GM12892 (cell line): ENCODE measurements at regions not wholly inside any gene's neighbourhood (a gene's known extent, or its start where the extent isn't known, plus 50 kb on each side); places are given as distances from the start of the nearest gene placed in this dataset.

Source experiments
- POLR2A ChIP-seq: IDR thresholded peaks from 2 replicates; pipeline ENCODE4 v1.6.1; 2011; ENCODE audit warnings: low read depth, low read length, control low read depth
- POLR2AphosphoS5 ChIP-seq: IDR thresholded peaks from 2 replicates; pipeline ENCODE4 v1.6.1; 2011; ENCODE audit warnings: low read depth, low read length, control low read depth
- TAF1 ChIP-seq: IDR thresholded peaks from 2 replicates; pipeline ENCODE4 v1.6.1; 2011; ENCODE audit warnings: low read depth, mild to moderate bottlenecking, control low read depth, low read length, borderline replicate concordance

DNA sequence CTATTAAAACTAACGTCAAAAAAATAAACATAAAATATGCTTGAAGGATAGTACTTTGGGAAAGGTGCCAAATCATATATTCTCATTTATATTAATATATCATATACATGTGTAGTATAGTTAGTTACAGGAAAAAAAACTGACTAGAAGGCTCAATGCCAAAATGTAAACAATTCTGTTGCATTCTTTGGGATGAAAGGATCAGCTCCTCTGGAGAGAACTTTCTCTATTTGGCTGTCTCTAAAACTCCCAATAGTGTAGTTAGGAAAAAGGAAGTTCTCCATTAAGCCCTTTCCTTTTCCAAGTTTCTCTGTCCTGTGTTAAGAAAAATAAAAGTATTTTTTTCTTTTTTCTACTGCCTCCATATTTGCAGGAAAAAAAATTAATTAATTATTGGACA is 86.5 kb upstream of the BTN3A2 start:
- no peak for TF ChIP-seq POLR2A
- TF ChIP-seq POLR2AphosphoS5, result no peak
- no peak for TF ChIP-seq TAF1
